Epithelial cell of proximal tubule (primary cell): ENCODE measurements at regions not wholly inside any gene's neighbourhood (a gene's known extent, or its start where the extent isn't known, plus 50 kb on each side); places are given as distances from the start of the nearest gene placed in this dataset.
"Not testable (repeated sequence)": the region's sequence is repeated elsewhere in the genome, so short reads cannot be mapped to it uniquely, and the experiment has no call there.

ENCODE experiments used
- DNase-seq: peaks from one replicate; pipeline ENCODE4 v3.0.0-alpha.2; 2011; ENCODE audit warnings: low read depth
- H3K4me3 ChIP-seq: 2 replicates; pipeline ENCODE4 v1.5.1; 2011; ENCODE audit warnings: low read depth, mild to moderate bottlenecking, low read length
- CTCF ChIP-seq: conservative IDR thresholded peaks from 2 replicates; pipeline ENCODE4 v1.5.1; 2012; ENCODE audit warnings: low read depth, mild to moderate bottlenecking, low read length

- H3K4me3 ChIP-seq = no peak overlapping the region
- no peak for DNase-seq
- TF ChIP-seq CTCF = no peak
These were observed 52.7 kb upstream of the LARP1 start for GRCh38 chr5:154702477-154702876.

DNA sequence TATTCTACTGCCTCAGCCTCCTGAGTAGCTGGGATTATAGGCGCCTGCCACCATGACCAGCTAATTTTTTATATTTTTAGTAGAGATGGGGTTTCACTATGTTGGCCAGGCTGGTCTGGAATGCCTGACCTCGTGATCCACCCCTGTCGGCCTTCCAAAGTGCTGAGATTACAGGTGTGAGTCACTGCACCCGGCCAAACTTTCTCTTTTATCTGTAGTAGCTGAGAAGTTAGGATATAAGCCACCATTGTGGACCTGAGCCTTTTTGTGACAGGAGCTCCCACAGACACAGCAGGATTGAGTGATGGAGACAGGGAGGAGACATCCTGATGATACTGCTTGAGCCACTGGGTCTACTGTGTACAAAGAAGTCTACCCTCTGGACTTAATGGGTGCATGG is 53.5 kb upstream of the LARP1 start:
- H3K4me3 ChIP-seq, DNase-seq: not testable (repeated sequence)

- TF ChIP-seq CTCF = no peak
- no peak for DNase-seq
- no peak overlapping the region for H3K4me3 ChIP-seq
These were observed 54.0 kb upstream of the LARP1 start for GRCh38 chr5:154701181-154701580.

DNA sequence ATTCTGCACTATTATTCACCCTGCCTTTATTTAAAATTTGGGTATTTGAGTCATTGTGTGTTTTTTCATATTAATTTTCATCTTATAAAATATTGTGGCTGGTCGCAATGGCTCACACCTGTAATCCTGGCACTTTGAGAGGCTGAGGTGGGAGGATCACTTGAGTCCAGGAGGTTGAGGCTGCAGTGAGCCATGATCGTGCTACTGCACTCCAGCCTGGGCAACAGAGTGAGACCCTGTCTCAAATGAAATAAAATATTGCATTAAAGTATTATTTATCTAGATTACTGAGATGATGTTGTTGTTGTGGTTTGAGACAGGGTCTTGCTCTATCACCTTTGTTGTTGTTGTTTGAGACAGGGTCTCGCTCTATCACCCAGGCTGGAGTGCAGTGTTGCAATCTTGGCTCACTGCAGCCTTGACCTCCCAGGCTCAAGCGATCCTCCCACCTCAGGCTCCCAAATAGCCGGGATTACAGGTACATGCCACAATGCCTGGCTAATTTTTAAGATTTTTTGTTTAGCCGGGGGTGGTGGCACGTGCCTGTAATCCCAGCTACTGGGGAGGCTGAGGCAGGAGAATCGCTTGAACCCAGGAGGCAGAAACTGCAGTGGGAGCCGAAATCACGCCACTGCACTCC is 54.8 kb upstream of the LARP1 start:
- not testable (repeated sequence) for DNase-seq, H3K4me3 ChIP-seq

GRCh38 chr5:154698763-154699162 is 56.4 kb upstream of the LARP1 start:
- H3K4me3 ChIP-seq = no peak overlapping the region
- no peak for TF ChIP-seq CTCF
- no peak for DNase-seq

- TF ChIP-seq CTCF = no peak
- no peak for DNase-seq
- no peak overlapping the region for H3K4me3 ChIP-seq
These were observed 57.8 kb upstream of the LARP1 start for GRCh38 chr5:154697371-154697770.

GRCh38 chr5:154696891-154697290 is 58.3 kb upstream of the LARP1 start:
- no peak for TF ChIP-seq CTCF
- no peak overlapping the region for H3K4me3 ChIP-seq
- DNase-seq = no peak

GRCh38 chr5:154694159-154694558 is 61.0 kb upstream of the LARP1 start:
- no peak for DNase-seq
- no peak overlapping the region for H3K4me3 ChIP-seq
- TF ChIP-seq CTCF = no peak
